HT1080 (cell line): ENCODE measurements at regions not wholly inside any gene's neighbourhood (a gene's known extent, or its start where the extent isn't known, plus 50 kb on each side); places are given as distances from the start of the nearest gene placed in this dataset.

Source experiments
- DNase-seq: peaks from one replicate; pipeline ENCODE4 v3.0.0-alpha.2; 2015; ENCODE audit warnings: low read depth

GRCh38 chrX:143206966-143207365, 181.2 kb downstream of the SPANXN4 start:
- DNase-seq = no peak

- DNase-seq = no peak
These were observed 146.0 kb downstream of the SPANXN4 start for GRCh38 chrX:143171703-143172102.

- DNase-seq = no peak
These were observed 140.1 kb downstream of the SPANXN4 start for GRCh38 chrX:143165778-143166177.

GRCh38 chrX:143139681-143140080, 114.0 kb downstream of the SPANXN4 start:
- DNase-seq = no peak

GRCh38 chrX:143121477-143121876, 95.7 kb downstream of the SPANXN4 start:
- DNase-seq = no peak

GRCh38 chrX:143115466-143115865, 89.7 kb downstream of the SPANXN4 start:
- no peak for DNase-seq

- no peak for DNase-seq
These were observed 70.1 kb downstream of the SPANXN4 start for GRCh38 chrX:143095816-143096215.

GRCh38 chrX:143095321-143095720, 69.6 kb downstream of the SPANXN4 start:
- DNase-seq = no peak

- peak; percentile 21 for DNase-seq
These were observed 68.8 kb downstream of the SPANXN4 start for GRCh38 chrX:143094417-143095023.
